GM12878 (cell line): ENCODE measurements at regions not wholly inside any gene's neighbourhood (a gene's known extent, or its start where the extent isn't known, plus 50 kb on each side); places are given as distances from the start of the nearest gene placed in this dataset.
"Not testable (repeated sequence)": the region's sequence is repeated elsewhere in the genome, so short reads cannot be mapped to it uniquely, and the experiment has no call there.

ENCODE experiments used
- ATAC-seq: fragments of 200-7000 bp; cut with Tn5 transposase; 3 replicates; pipeline ENCODE4 v1.9.1; 2020; ENCODE audit warnings: mild to moderate bottlenecking, moderate library complexity
- BruUV-seq: library from RNA; stranded (reverse); fragments of 400-500 nt; replicated peaks from 2 replicates; lab custom pipeline; 2021; lab: Mats Ljungman, UMichigan
- CTCF ChIA-PET: fragments of 300-600 bp; sonication (Branson Sonifier 250); formaldehyde crosslinking; extraction: SDS; loops from one replicate; lab custom pipeline; 2021; ENCODE audit warnings: inconsistent platforms; lab: Yijun Ruan, JAX
- POLR2A ChIA-PET: fragments of 350-600 bp; formaldehyde crosslinking; extraction: SDS; loops from one replicate; lab custom pipeline; 2021; ENCODE audit warnings: inconsistent platforms; lab: Charles Lee
- RAD21 ChIA-PET: fragments of 300-600 bp; sonication (Branson Sonifier 250); formaldehyde crosslinking; loops from one replicate; lab custom pipeline; 2023; ENCODE audit warnings: antibody characterized with exemption; ENCODE audit not compliant: unreplicated experiment; lab: Charles Lee
- SMC1A ChIA-PET: fragments of 300-600 bp; sonication (Branson Sonifier 250); formaldehyde crosslinking; loops from one replicate; lab custom pipeline; 2023; ENCODE audit not compliant: unreplicated experiment, uncharacterized antibody; lab: Charles Lee
- DNase-seq: peaks from one replicate; pipeline ENCODE4 v3.0.0-alpha.2; 2011; ENCODE audit warnings: low read depth, low spot score
- FAIRE-seq: peaks from 3 replicates; lab custom pipeline; 2011; peaks lifted over from hg19 to GRCh38; lab: Jason Lieb, UNC
- H2AFZ ChIP-seq: 2 replicates; pipeline ENCODE4 v1.6.0; 2011; ENCODE audit warnings: low read depth, low read length, control low read depth; ENCODE audit not compliant: control insufficient read depth
- H3K27ac ChIP-seq: 2 replicates; pipeline ENCODE4 v1.5.1; 2011; ENCODE audit warnings: control low read depth; ENCODE audit not compliant: control insufficient read depth, insufficient read depth
- H3K27me3 ChIP-seq, 2 experiments: replicated peaks in 1 of 2; 2 replicates each; pipeline versions ENCODE4 v1.6.0 to v1.6.1; 2011; ENCODE audit warnings: low read length in 1 of 2; ENCODE audit not compliant: control insufficient read depth in 2 of 2, insufficient read depth in 2 of 2
- H3K36me3 ChIP-seq, 2 experiments: 2 replicates each; pipeline ENCODE4 v1.5.1; 2011; ENCODE audit warnings: low read length in 1 of 2; ENCODE audit not compliant: control insufficient read depth in 2 of 2, insufficient read depth in 2 of 2
- H3K4me1 ChIP-seq: 2 replicates; pipeline ENCODE4 v1.6.1; 2011; ENCODE audit warnings: mild to moderate bottlenecking, low read length, moderate library complexity, mixed read lengths; ENCODE audit not compliant: control insufficient read depth, insufficient read depth
- H3K4me2 ChIP-seq: 2 replicates; pipeline ENCODE4 v1.6.0; 2011; ENCODE audit warnings: control low read depth; ENCODE audit not compliant: control insufficient read depth, insufficient read depth
- H3K4me3 ChIP-seq: fragments of 200-600 bp; sonication (generic); 2 replicates; pipeline ENCODE4 v1.5.1; 2016
- H3K79me2 ChIP-seq: 2 replicates; pipeline ENCODE4 v1.6.0; 2011; ENCODE audit warnings: low read length; ENCODE audit not compliant: control insufficient read depth, insufficient read depth
- H3K9ac ChIP-seq: 2 replicates; pipeline ENCODE4 v1.8.0; 2011; ENCODE audit warnings: low read length, control low read depth, mixed read lengths; ENCODE audit not compliant: control insufficient read depth, insufficient read depth
- H3K9me3 ChIP-seq: replicated peaks from 3 replicates; pipeline ENCODE4 v1.5.1; 2011; ENCODE audit warnings: mild to moderate bottlenecking, low read length; ENCODE audit not compliant: control insufficient read depth, insufficient read depth
- H4K20me1 ChIP-seq: 2 replicates; pipeline ENCODE4 v1.6.0; 2011; ENCODE audit not compliant: control insufficient read depth, insufficient read depth
- BRCA1 ChIP-seq: IDR thresholded peaks from 2 replicates; pipeline ENCODE4 v1.6.1; 2011; ENCODE audit warnings: low read depth, low read length, improper control_type of control experiment
- CREM ChIP-seq: IDR thresholded peaks from 2 replicates; pipeline ENCODE4 v1.6.1; 2014; ENCODE audit warnings: antibody characterized with exemption, low read depth
- EED ChIP-seq: sonication (generic); IDR thresholded peaks from 2 replicates; pipeline ENCODE4 v1.6.1; 2016; ENCODE audit warnings: antibody characterized with exemption, low read depth
- HDAC6 ChIP-seq: fragments of 200-600 bp; sonication (generic); IDR thresholded peaks from one replicate; pipeline ENCODE4 v1.8.0; 2017; ENCODE audit warnings: antibody characterized with exemption; ENCODE audit not compliant: unreplicated experiment
- MYC ChIP-seq: IDR thresholded peaks from 2 replicates; pipeline ENCODE4 v1.6.1; 2011; ENCODE audit warnings: mild to moderate bottlenecking, low read length, moderate library complexity, inconsistent platforms; ENCODE audit not compliant: insufficient read depth, insufficient replicate concordance, insufficient read length, severe bottlenecking
- NBN ChIP-seq: fragments of 450-650 bp; IDR thresholded peaks from 2 replicates; pipeline ENCODE4 v1.6.1; 2016
- PML ChIP-seq: IDR thresholded peaks from 2 replicates; pipeline ENCODE4 v1.6.1; 2012; ENCODE audit warnings: low read length, inconsistent platforms
- WGBS: methylation state at CpG from one replicate; pipeline ENCODE4 v1.1.6; 2016; ENCODE audit warnings: low lambda C conversion rate; ENCODE audit not compliant: insufficient replicate concordance, insufficient coverage; ENCODE audit errors: missing lambda C conversion rate; 5-methylcytosine and 5-hydroxymethylcytosine counted together
- in situ Hi-C: fragments of 300-500 bp; cut with MboI; formaldehyde crosslinking; loops from 9 replicates; pipeline ENCODE4 v1.14.3; 2018; ENCODE audit warnings: mixed read lengths
- intact Hi-C: fragments of 100-400 bp; cut with micrococcal nuclease; formaldehyde crosslinking; loops from one replicate; pipeline ENCODE4 v1.14.2; 2022; ENCODE audit not compliant: unreplicated experiment
- TF ChIP-seq, protein P1 (sequence below): fragments of 450-650 bp; IDR thresholded peaks from 2 replicates; pipeline ENCODE4 v1.6.1; 2018; ENCODE audit warnings: mild to moderate bottlenecking, low read depth, moderate library complexity; ENCODE audit not compliant: partially characterized antibody
- TF ChIP-seq, protein P2 (sequence below): IDR thresholded peaks from 2 replicates; pipeline ENCODE4 v1.6.1; 2011; ENCODE audit warnings: low read depth, low read length, improper control_type of control experiment, borderline replicate concordance
- TF ChIP-seq, protein P3 (sequence below): fragments of 450-650 bp; IDR thresholded peaks from 2 replicates; pipeline ENCODE4 v1.6.1; 2017; ENCODE audit warnings: mild to moderate bottlenecking, moderate library complexity

DNA sequence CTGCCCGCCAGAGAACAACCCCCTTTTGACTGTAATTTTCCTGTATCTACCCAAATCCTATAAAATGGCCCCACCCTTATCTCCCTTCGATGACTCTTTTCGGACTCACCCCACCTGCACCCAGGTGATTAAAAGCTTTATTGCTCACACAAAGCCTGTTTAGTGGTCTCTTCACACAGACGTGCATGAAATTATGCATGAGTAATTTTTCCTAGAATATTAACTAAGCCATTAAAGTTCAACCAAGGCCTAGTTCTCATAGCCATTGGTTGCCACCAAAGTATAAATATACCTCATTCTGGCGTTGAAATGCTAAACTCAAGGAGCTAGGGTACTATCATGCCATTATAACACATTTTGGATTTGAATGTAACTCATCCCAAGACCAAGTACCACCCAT lies 243.9 kb downstream of the ZNF608 start:
- Histone ChIP-seq H3K4me3 (no peak overlapping the region), H3K27ac (no peak overlapping the region), H3K27me3 (no peaks in the 10 kb centered on the region), H3K36me3 (no peaks in the 10 kb centered on the region), H3K9ac (no peak overlapping the region), H2AFZ (no peak overlapping the region), H4K20me1 (no peaks in the 10 kb centered on the region), H3K9me3 (no peaks in the 10 kb centered on the region), H3K4me1 (peaks cover 6% of the 10 kb centered on the region)
- WGBS: 67% methylated on average over 5 of the region's 5 CpGs
- intact Hi-C loops: no loop called here
- BruUV-seq: no TSS peak
- in situ Hi-C loops: no loop called here
- DNase-seq (no peak), ATAC-seq (no peak), FAIRE-seq (no peak)
- ChIA-PET POLR2A (no interaction called here), CTCF (no interaction called here)
- TF ChIP-seq, protein P1, sequence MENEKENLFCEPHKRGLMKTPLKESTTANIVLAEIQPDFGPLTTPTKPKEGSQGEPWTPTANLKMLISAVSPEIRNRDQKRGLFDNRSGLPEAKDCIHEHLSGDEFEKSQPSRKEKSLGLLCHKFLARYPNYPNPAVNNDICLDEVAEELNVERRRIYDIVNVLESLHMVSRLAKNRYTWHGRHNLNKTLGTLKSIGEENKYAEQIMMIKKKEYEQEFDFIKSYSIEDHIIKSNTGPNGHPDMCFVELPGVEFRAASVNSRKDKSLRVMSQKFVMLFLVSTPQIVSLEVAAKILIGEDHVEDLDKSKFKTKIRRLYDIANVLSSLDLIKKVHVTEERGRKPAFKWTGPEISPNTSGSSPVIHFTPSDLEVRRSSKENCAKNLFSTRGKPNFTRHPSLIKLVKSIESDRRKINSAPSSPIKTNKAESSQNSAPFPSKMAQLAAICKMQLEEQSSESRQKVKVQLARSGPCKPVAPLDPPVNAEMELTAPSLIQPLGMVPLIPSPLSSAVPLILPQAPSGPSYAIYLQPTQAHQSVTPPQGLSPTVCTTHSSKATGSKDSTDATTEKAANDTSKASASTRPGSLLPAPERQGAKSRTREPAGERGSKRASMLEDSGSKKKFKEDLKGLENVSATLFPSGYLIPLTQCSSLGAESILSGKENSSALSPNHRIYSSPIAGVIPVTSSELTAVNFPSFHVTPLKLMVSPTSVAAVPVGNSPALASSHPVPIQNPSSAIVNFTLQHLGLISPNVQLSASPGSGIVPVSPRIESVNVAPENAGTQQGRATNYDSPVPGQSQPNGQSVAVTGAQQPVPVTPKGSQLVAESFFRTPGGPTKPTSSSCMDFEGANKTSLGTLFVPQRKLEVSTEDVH: no peak
- TF ChIP-seq, protein P2, sequence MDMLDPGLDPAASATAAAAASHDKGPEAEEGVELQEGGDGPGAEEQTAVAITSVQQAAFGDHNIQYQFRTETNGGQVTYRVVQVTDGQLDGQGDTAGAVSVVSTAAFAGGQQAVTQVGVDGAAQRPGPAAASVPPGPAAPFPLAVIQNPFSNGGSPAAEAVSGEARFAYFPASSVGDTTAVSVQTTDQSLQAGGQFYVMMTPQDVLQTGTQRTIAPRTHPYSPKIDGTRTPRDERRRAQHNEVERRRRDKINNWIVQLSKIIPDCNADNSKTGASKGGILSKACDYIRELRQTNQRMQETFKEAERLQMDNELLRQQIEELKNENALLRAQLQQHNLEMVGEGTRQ: no peak
- TF ChIP-seq BRCA1 (no peak), NBN (no peak), CREM (no peak), HDAC6 (no peak), MYC (no peak), PML (no peak), EED (no peak)
- TF ChIP-seq, protein P3, sequence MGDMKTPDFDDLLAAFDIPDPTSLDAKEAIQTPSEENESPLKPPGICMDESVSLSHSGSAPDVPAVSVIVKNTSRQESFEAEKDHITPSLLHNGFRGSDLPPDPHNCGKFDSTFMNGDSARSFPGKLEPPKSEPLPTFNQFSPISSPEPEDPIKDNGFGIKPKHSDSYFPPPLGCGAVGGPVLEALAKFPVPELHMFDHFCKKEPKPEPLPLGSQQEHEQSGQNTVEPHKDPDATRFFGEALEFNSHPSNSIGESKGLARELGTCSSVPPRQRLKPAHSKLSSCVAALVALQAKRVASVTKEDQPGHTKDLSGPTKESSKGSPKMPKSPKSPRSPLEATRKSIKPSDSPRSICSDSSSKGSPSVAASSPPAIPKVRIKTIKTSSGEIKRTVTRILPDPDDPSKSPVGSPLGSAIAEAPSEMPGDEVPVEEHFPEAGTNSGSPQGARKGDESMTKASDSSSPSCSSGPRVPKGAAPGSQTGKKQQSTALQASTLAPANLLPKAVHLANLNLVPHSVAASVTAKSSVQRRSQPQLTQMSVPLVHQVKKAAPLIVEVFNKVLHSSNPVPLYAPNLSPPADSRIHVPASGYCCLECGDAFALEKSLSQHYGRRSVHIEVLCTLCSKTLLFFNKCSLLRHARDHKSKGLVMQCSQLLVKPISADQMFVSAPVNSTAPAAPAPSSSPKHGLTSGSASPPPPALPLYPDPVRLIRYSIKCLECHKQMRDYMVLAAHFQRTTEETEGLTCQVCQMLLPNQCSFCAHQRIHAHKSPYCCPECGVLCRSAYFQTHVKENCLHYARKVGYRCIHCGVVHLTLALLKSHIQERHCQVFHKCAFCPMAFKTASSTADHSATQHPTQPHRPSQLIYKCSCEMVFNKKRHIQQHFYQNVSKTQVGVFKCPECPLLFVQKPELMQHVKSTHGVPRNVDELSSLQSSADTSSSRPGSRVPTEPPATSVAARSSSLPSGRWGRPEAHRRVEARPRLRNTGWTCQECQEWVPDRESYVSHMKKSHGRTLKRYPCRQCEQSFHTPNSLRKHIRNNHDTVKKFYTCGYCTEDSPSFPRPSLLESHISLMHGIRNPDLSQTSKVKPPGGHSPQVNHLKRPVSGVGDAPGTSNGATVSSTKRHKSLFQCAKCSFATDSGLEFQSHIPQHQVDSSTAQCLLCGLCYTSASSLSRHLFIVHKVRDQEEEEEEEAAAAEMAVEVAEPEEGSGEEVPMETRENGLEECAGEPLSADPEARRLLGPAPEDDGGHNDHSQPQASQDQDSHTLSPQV: no peak
- TF ChIP-seq, all 136 proteins: peak for 0
- H3K4me2 ChIP-seq: no peak overlapping the region
- SMC1A ChIA-PET: no interaction called here
- H3K79me2 ChIP-seq: no peaks in the 10 kb centered on the region
- RAD21 ChIA-PET: no interaction called here

DNA sequence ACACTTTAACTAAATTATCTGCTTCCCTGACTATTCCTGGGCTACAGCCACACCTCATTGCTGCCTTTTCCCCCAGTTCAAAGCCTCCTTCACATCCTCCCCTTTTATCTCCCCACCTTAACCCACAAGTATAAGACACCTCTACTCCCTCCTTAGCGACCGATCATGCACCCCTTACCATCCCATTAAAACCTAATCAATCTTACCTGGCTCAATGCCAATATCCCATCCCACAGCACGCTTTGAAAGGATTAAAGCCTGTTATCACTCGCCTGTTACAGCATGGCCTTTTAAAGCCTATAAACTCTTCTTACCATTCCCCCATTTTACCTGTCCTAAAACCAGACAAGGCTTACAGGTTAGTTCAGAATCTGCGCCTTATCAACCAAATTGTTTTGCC lies 246.6 kb downstream of the ZNF608 start:
- H3K4me3 ChIP-seq, SMC1A ChIA-PET, H3K4me2 ChIP-seq, H2AFZ ChIP-seq, CTCF ChIA-PET, intact Hi-C loops, H3K9ac ChIP-seq, H3K27me3 ChIP-seq, RAD21 ChIA-PET, H3K27ac ChIP-seq, H3K36me3 ChIP-seq, H4K20me1 ChIP-seq, H3K9me3 ChIP-seq, POLR2A ChIA-PET, H3K4me1 ChIP-seq, DNase-seq, BruUV-seq, H3K79me2 ChIP-seq, in situ Hi-C loops, ATAC-seq, FAIRE-seq: not testable (repeated sequence)
- 70% methylated on average over 4 of the region's 5 CpGs for WGBS
